ENCODE measurements at regions not wholly inside any gene's neighbourhood (a gene's known extent, or its start where the extent isn't known, plus 50 kb on each side); places are given as distances from the start of the nearest gene placed in this dataset.

GRCh38 chr5:12399868-12400267 is 495.6 kb upstream of the CTNND2 start:
- Histone ChIP-seq H3K27ac (ENCODE audit: low read depth, low read length, poor library complexity, severe bottlenecking) (no peak overlapping the region), H3K79me2 (ENCODE audit: insufficient read depth, low read depth, low read length) (no peaks in the 10 kb centered on the region), H3K9me3 (ENCODE audit: low read length) (no peaks in the 10 kb centered on the region), H3K9me2 (ENCODE audit: insufficient read depth, low read length) (no peaks in the 10 kb centered on the region), H2AFZ (ENCODE audit: low read length) (no peak overlapping the region), H3K4me1 (ENCODE audit: insufficient read depth, low read length, poor library complexity, severe bottlenecking) (no peaks in the 10 kb centered on the region), H3K4me3 (ENCODE audit: low read depth, low read length, poor library complexity, severe bottlenecking) (no peak overlapping the region), H3K36me3 (ENCODE audit: insufficient read depth, low read length) (no peaks in the 10 kb centered on the region), H4K20me1 (ENCODE audit: insufficient read depth, low read length) (no peaks in the 10 kb centered on the region), H3K4me2 (ENCODE audit: low read length) (no peak overlapping the region)
- DNase-seq (ENCODE audit: low spot score): no peak
- TF ChIP-seq EZH2phosphoT487 (IDR thresholded peaks at IDR 0.05; ENCODE audit: borderline replicate concordance, low read depth, low read length): no peak
- no peak for TF ChIP-seq CTCF (conservative IDR thresholded peaks at IDR 0.05; ENCODE audit: low read length)
- BruUV-seq (replicated peaks): no TSS peak
- ChIA-PET CTCF (ENCODE audit: unreplicated experiment) (no interaction called here), POLR2A (no interaction called here)
- intact Hi-C loops (cut with micrococcal nuclease; ENCODE audit: unreplicated experiment): no loop called here

GRCh38 chr5:12392246-12392645 is 488.0 kb upstream of the CTNND2 start:
- Histone ChIP-seq H3K4me1 (ENCODE audit: insufficient read depth, low read length, poor library complexity, severe bottlenecking) (no peaks in the 10 kb centered on the region), H4K20me1 (ENCODE audit: insufficient read depth, low read length) (no peaks in the 10 kb centered on the region), H3K27ac (ENCODE audit: low read depth, low read length, poor library complexity, severe bottlenecking) (no peak overlapping the region), H3K9me2 (ENCODE audit: insufficient read depth, low read length) (no peaks in the 10 kb centered on the region), H3K4me2 (ENCODE audit: low read length) (no peak overlapping the region), H3K79me2 (ENCODE audit: insufficient read depth, low read depth, low read length) (no peaks in the 10 kb centered on the region), H3K9me3 (ENCODE audit: low read length) (no peaks in the 10 kb centered on the region), H2AFZ (ENCODE audit: low read length) (no peak overlapping the region), H3K36me3 (ENCODE audit: insufficient read depth, low read length) (no peaks in the 10 kb centered on the region), H3K4me3 (ENCODE audit: low read depth, low read length, poor library complexity, severe bottlenecking) (no peak overlapping the region)
- DNase-seq (ENCODE audit: low spot score): no peak
- BruUV-seq (replicated peaks): no TSS peak
- intact Hi-C loops (cut with micrococcal nuclease; ENCODE audit: unreplicated experiment): no loop called here
- POLR2A ChIA-PET: no interaction called here
- CTCF ChIA-PET (ENCODE audit: unreplicated experiment): no interaction called here
- TF ChIP-seq CTCF (conservative IDR thresholded peaks at IDR 0.05; ENCODE audit: low read length) (no peak), EZH2phosphoT487 (IDR thresholded peaks at IDR 0.05; ENCODE audit: borderline replicate concordance, low read depth, low read length) (no peak)

- POLR2A ChIA-PET: interaction anchor here (0.6 to 0.8 kb wide), 2 partner anchors 13 to 1183 kb away, joined by 3 read pairs; no protein-coding TSS in a partner anchor
- DNase-seq (ENCODE audit: low spot score): no peak
- CTCF ChIA-PET (ENCODE audit: unreplicated experiment): no interaction called here
- H3K9me3 ChIP-seq (ENCODE audit: low read length): no peaks in the 10 kb centered on the region
- no peaks in the 10 kb centered on the region for H3K4me1 ChIP-seq (ENCODE audit: insufficient read depth, low read length, poor library complexity, severe bottlenecking)
- H3K79me2 ChIP-seq (ENCODE audit: insufficient read depth, low read depth, low read length): no peaks in the 10 kb centered on the region
- no TSS peak for BruUV-seq (replicated peaks)
- no peak overlapping the region for H2AFZ ChIP-seq (ENCODE audit: low read length)
- H3K4me2 ChIP-seq (ENCODE audit: low read length): no peak overlapping the region
- no peak overlapping the region for H3K4me3 ChIP-seq (ENCODE audit: low read depth, low read length, poor library complexity, severe bottlenecking)
- intact Hi-C loops (cut with micrococcal nuclease; ENCODE audit: unreplicated experiment): no loop called here
- H3K9me2 ChIP-seq (ENCODE audit: insufficient read depth, low read length): no peaks in the 10 kb centered on the region
- no peaks in the 10 kb centered on the region for H4K20me1 ChIP-seq (ENCODE audit: insufficient read depth, low read length)
- no peak overlapping the region for H3K27ac ChIP-seq (ENCODE audit: low read depth, low read length, poor library complexity, severe bottlenecking)
- no peaks in the 10 kb centered on the region for H3K36me3 ChIP-seq (ENCODE audit: insufficient read depth, low read length)
- no peak for TF ChIP-seq CTCF (conservative IDR thresholded peaks at IDR 0.05; ENCODE audit: low read length)
- no peak for TF ChIP-seq EZH2phosphoT487 (IDR thresholded peaks at IDR 0.05; ENCODE audit: borderline replicate concordance, low read depth, low read length)
These were observed 480.8 kb upstream of the CTNND2 start for GRCh38 chr5:12385095-12385494.
